BJ (cell line): ENCODE measurements at regions not wholly inside any gene's neighbourhood (a gene's known extent, or its start where the extent isn't known, plus 50 kb on each side); places are given as distances from the start of the nearest gene placed in this dataset.

Source experiments
- CTCF ChIA-PET: fragments of 350-600 bp; formaldehyde crosslinking; extraction: SDS; loops from one replicate; lab custom pipeline; 2021; ENCODE audit warnings: antibody characterized with exemption, inconsistent platforms; lab: Yijun Ruan, JAX
- POLR2A ChIA-PET: fragments of 300-600 bp; sonication (Branson Sonifier 250); formaldehyde crosslinking; extraction: SDS; loops from one replicate; lab custom pipeline; 2021; ENCODE audit warnings: antibody characterized with exemption; lab: Charles Lee
- DNase-seq: peaks from one replicate; pipeline ENCODE4 v3.0.0-alpha.2; 2011; ENCODE audit warnings: low read depth
- H3K27me3 ChIP-seq: 2 replicates; pipeline ENCODE4 v1.6.0; 2011; ENCODE audit warnings: low read length; ENCODE audit not compliant: control insufficient read depth, insufficient read depth
- H3K36me3 ChIP-seq: 2 replicates; pipeline ENCODE4 v1.5.1; 2011; ENCODE audit warnings: low read length; ENCODE audit not compliant: control insufficient read depth, insufficient read depth
- H3K4me3 ChIP-seq: 2 replicates; pipeline ENCODE4 v1.5.1; 2011; ENCODE audit warnings: low read depth, mild to moderate bottlenecking, control low read depth, low read length
- CTCF ChIP-seq: IDR thresholded peaks from 2 replicates; pipeline ENCODE4 v1.5.1; 2011; ENCODE audit warnings: low read depth, mild to moderate bottlenecking, control low read depth, inconsistent platforms, low read length, moderate library complexity; ENCODE audit not compliant: insufficient read depth

- ChIA-PET POLR2A (no interaction called here), CTCF (no interaction called here)
- no peaks in the 10 kb centered on the region for H3K36me3 ChIP-seq
- no peaks in the 10 kb centered on the region for H3K27me3 ChIP-seq
- TF ChIP-seq CTCF: no peak
- no peak for DNase-seq
- no peak overlapping the region for H3K4me3 ChIP-seq
These were observed 113.6 kb upstream of the PTPN1 start for GRCh38 chr20:50396623-50397022.

GRCh38 chr20:50397058-50397457 is 113.1 kb upstream of the PTPN1 start:
- POLR2A ChIA-PET: no interaction called here
- H3K27me3 ChIP-seq: no peaks in the 10 kb centered on the region
- TF ChIP-seq CTCF: no peak
- DNase-seq: no peak
- no peaks in the 10 kb centered on the region for H3K36me3 ChIP-seq
- H3K4me3 ChIP-seq: no peak overlapping the region
- CTCF ChIA-PET: no interaction called here

- ChIA-PET CTCF (no interaction called here), POLR2A (no interaction called here)
- Histone ChIP-seq H3K27me3 (no peaks in the 10 kb centered on the region; the same call in 1 of the 2 replicates), H3K36me3 (no peaks in the 10 kb centered on the region), H3K4me3 (no peak overlapping the region)
- TF ChIP-seq CTCF: no peak
- DNase-seq: no peak
These were observed 112.1 kb upstream of the PTPN1 start for GRCh38 chr20:50398064-50398463.

GRCh38 chr20:50398471-50398820 is 111.7 kb upstream of the PTPN1 start:
- no peak for DNase-seq
- Histone ChIP-seq H3K27me3 (no peaks in the 10 kb centered on the region; the same call in 1 of the 2 replicates), H3K4me3 (no peak overlapping the region), H3K36me3 (no peaks in the 10 kb centered on the region)
- CTCF ChIA-PET: no interaction called here
- POLR2A ChIA-PET: no interaction called here
- no peak for TF ChIP-seq CTCF

- DNase-seq: no peak
- TF ChIP-seq CTCF: no peak
- H3K36me3 ChIP-seq: no peaks in the 10 kb centered on the region
- H3K27me3 ChIP-seq: peaks cover 2% of the 10 kb centered on the region; the same call in 1 of the 2 replicates
- ChIA-PET POLR2A (no interaction called here), CTCF (interaction anchor here (0.7 kb wide), 1 partner anchor 31 kb away, joined by 3 read pairs; no protein-coding TSS in a partner anchor)
- no peak overlapping the region for H3K4me3 ChIP-seq
These were observed 111.2 kb upstream of the PTPN1 start for GRCh38 chr20:50398821-50399554.
